GM18520 (cell line): ENCODE measurements at regions not wholly inside any gene's neighbourhood (a gene's known extent, or its start where the extent isn't known, plus 50 kb on each side); places are given as distances from the start of the nearest gene placed in this dataset.
"Not testable (repeated sequence)": the region's sequence is repeated elsewhere in the genome, so short reads cannot be mapped to it uniquely, and the experiment has no call there.

Experiments used
- ATAC-seq: cut with Tn5 transposase; IDR thresholded peaks from one replicate; pipeline ENCODE4 v1.9.1; 2021; ENCODE audit not compliant: unreplicated experiment

DNA sequence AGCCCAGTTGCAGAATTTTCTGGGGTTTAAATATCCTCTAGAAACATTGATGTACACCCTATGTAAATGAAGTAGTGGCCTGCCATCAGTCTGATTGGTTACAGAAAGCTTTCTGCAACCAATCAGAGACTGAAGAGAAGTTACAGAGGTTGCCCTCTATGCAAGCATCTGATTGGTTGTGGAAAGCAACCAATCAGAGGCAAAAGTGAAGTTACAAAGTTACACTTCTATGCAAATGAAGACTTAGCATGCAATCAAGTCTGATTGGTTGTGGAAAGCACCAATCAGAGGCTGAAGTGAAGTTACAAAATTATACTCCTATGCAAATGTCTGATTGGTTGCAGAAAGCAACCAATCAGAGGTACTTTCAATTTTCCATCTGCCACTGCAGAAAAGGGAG lies 51.9 kb upstream of the USP9X start:
- ATAC-seq, result no peak

DNA sequence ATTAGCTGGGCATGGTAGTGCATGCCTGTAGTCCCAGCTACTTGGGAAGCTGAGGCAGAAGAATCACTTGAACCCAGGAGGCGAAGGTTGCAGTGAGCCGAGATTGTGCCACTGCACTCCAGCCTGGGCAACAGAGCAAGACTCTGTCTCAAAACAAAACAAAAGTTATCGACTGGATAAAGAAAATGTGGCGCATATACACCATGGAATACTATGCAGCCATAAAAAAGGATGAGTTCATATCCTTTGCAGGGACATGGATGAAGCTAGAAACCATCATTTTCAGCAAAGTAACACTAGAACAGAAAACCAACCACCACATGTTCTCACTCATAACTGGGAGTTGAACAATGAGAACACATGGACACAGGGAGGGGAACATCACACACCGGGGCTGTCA lies 50.3 kb upstream of the USP9X start:
- not testable (repeated sequence) for ATAC-seq
